Activated B cell treated with CpG ODN at 0.5 μM for 24 hours (primary cell): ENCODE measurements at regions not wholly inside any gene's neighbourhood (a gene's known extent, or its start where the extent isn't known, plus 50 kb on each side); places are given as distances from the start of the nearest gene placed in this dataset.

Source experiments
- ATAC-seq: fragments of 200-7000 bp; cut with Tn5 transposase; one replicate; pipeline ENCODE4 v1.10.0; 2021; ENCODE audit warnings: low read depth, mild to moderate bottlenecking, moderate library complexity
- CTCF ChIA-PET: fragments of 350-600 bp; sonication (Branson Sonifier 250); formaldehyde crosslinking; loops from one replicate; lab custom pipeline; 2021; ENCODE audit warnings: antibody characterized with exemption; lab: Charles Lee
- POLR2A ChIA-PET: fragments of 350-600 bp; sonication (Branson Sonifier 250); formaldehyde crosslinking; loops from one replicate; lab custom pipeline; 2021; ENCODE audit warnings: antibody characterized with exemption; lab: Charles Lee
- DNase-seq: peaks from one replicate; pipeline ENCODE4 v3.0.0; 2022
- H3K27ac Mint-ChIP-seq: one replicate; pipeline ENCODE4 v1.8.0; 2020; ENCODE audit warnings: mixed read lengths
- H3K27me3 Mint-ChIP-seq: one replicate; pipeline ENCODE4 v1.8.0; 2021; ENCODE audit warnings: mixed read lengths
- H3K36me3 Mint-ChIP-seq: one replicate; pipeline ENCODE4 v1.8.0; 2021; ENCODE audit warnings: low read depth, mixed read lengths
- H3K4me1 Mint-ChIP-seq: one replicate; pipeline ENCODE4 v1.8.0; 2021; ENCODE audit warnings: mixed read lengths
- H3K4me3 Mint-ChIP-seq: one replicate; pipeline ENCODE4 v1.8.0; 2020; ENCODE audit warnings: mild to moderate bottlenecking, mixed read lengths
- H3K9me3 Mint-ChIP-seq: one replicate; pipeline ENCODE4 v1.8.0; 2020; ENCODE audit warnings: mixed read lengths
- intact Hi-C: fragments of 100-400 bp; cut with micrococcal nuclease; formaldehyde crosslinking; loops from one replicate; pipeline ENCODE4 v1.15.1; 2024
- TF ChIP-seq, protein P1 (sequence below): fragments of 200-600 bp; IDR thresholded peaks from one replicate; pipeline ENCODE4 v1.8.0; 2022; ENCODE audit warnings: antibody characterized with exemption, mild to moderate bottlenecking

- no peaks in the 10 kb centered on the region for H3K9me3 Mint-ChIP-seq
- no peak overlapping the region for H3K27ac Mint-ChIP-seq
- no peak for DNase-seq
- no peak for ATAC-seq
- TF ChIP-seq, protein P1, sequence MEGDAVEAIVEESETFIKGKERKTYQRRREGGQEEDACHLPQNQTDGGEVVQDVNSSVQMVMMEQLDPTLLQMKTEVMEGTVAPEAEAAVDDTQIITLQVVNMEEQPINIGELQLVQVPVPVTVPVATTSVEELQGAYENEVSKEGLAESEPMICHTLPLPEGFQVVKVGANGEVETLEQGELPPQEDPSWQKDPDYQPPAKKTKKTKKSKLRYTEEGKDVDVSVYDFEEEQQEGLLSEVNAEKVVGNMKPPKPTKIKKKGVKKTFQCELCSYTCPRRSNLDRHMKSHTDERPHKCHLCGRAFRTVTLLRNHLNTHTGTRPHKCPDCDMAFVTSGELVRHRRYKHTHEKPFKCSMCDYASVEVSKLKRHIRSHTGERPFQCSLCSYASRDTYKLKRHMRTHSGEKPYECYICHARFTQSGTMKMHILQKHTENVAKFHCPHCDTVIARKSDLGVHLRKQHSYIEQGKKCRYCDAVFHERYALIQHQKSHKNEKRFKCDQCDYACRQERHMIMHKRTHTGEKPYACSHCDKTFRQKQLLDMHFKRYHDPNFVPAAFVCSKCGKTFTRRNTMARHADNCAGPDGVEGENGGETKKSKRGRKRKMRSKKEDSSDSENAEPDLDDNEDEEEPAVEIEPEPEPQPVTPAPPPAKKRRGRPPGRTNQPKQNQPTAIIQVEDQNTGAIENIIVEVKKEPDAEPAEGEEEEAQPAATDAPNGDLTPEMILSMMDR = no peak
- no peak overlapping the region for H3K4me3 Mint-ChIP-seq
- no peaks in the 10 kb centered on the region for H3K36me3 Mint-ChIP-seq
- ChIA-PET CTCF (no interaction called here), POLR2A (no interaction called here)
- intact Hi-C loops = no loop called here
- H3K27me3 Mint-ChIP-seq = no peaks in the 10 kb centered on the region
- H3K4me1 Mint-ChIP-seq = no peaks in the 10 kb centered on the region
These were observed 820.7 kb upstream of the TYRP1 start for GRCh38 chr9:11872471-11872870.

DNA sequence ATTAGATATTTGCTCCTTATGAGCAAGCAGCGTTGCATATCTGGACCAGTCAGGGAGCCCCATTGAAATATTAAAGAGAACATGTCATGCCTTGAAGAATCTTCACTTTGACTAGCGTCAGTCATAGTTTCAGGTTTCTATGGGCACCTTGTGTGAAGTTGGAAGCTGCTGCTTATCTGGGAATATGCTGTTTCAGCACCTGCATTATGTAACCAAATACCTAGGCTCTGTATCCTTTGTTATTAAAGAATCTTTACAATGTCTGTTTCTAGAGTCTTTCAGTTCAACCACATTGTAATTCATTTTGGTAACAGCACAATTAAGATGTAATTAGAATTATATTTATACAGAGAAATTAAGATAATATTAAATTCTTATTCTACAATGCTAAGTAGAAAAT lies 818.8 kb upstream of the TYRP1 start:
- POLR2A ChIA-PET = no interaction called here
- Mint-ChIP-seq H3K27ac (no peak overlapping the region), H3K9me3 (no peaks in the 10 kb centered on the region), H3K27me3 (no peaks in the 10 kb centered on the region), H3K36me3 (no peaks in the 10 kb centered on the region), H3K4me3 (no peak overlapping the region), H3K4me1 (no peaks in the 10 kb centered on the region)
- ATAC-seq (no peak), DNase-seq (no peak)
- CTCF ChIA-PET = no interaction called here
- intact Hi-C loops = no loop called here
- TF ChIP-seq, protein P1 = no peak

GRCh38 chr9:11892401-11892800 lies 800.8 kb upstream of the TYRP1 start:
- Mint-ChIP-seq H3K4me1 (no peaks in the 10 kb centered on the region), H3K4me3 (no peak overlapping the region), H3K27ac (no peak overlapping the region), H3K27me3 (no peaks in the 10 kb centered on the region), H3K36me3 (no peaks in the 10 kb centered on the region), H3K9me3 (peaks cover 5% of the 10 kb centered on the region)
- TF ChIP-seq, protein P1 = no peak
- POLR2A ChIA-PET = no interaction called here
- intact Hi-C loops = no loop called here
- CTCF ChIA-PET = no interaction called here
- DNase-seq (no peak), ATAC-seq (no peak)

GRCh38 chr9:11893331-11893730 lies 799.9 kb upstream of the TYRP1 start:
- H3K9me3 Mint-ChIP-seq = peaks cover 5% of the 10 kb centered on the region
- ATAC-seq (no peak), DNase-seq (no peak)
- H3K36me3 Mint-ChIP-seq = no peaks in the 10 kb centered on the region
- ChIA-PET CTCF (no interaction called here), POLR2A (no interaction called here)
- H3K4me1 Mint-ChIP-seq = no peaks in the 10 kb centered on the region
- TF ChIP-seq, protein P1 = no peak
- H3K27ac Mint-ChIP-seq = no peak overlapping the region
- no peaks in the 10 kb centered on the region for H3K27me3 Mint-ChIP-seq
- intact Hi-C loops = no loop called here
- no peak overlapping the region for H3K4me3 Mint-ChIP-seq

GRCh38 chr9:11894136-11894535 lies 799.0 kb upstream of the TYRP1 start:
- POLR2A ChIA-PET = no interaction called here
- no peak overlapping the region for H3K4me3 Mint-ChIP-seq
- no peaks in the 10 kb centered on the region for H3K36me3 Mint-ChIP-seq
- no peak for ATAC-seq
- no peaks in the 10 kb centered on the region for H3K4me1 Mint-ChIP-seq
- no peaks in the 10 kb centered on the region for H3K27me3 Mint-ChIP-seq
- CTCF ChIA-PET = no interaction called here
- peaks cover 5% of the 10 kb centered on the region for H3K9me3 Mint-ChIP-seq
- no peak for DNase-seq
- intact Hi-C loops = no loop called here
- TF ChIP-seq, protein P1 = no peak
- H3K27ac Mint-ChIP-seq = no peak overlapping the region
